ENCODE measurements at regions not wholly inside any gene's neighbourhood (a gene's known extent, or its start where the extent isn't known, plus 50 kb on each side); places are given as distances from the start of the nearest gene placed in this dataset.

DNA sequence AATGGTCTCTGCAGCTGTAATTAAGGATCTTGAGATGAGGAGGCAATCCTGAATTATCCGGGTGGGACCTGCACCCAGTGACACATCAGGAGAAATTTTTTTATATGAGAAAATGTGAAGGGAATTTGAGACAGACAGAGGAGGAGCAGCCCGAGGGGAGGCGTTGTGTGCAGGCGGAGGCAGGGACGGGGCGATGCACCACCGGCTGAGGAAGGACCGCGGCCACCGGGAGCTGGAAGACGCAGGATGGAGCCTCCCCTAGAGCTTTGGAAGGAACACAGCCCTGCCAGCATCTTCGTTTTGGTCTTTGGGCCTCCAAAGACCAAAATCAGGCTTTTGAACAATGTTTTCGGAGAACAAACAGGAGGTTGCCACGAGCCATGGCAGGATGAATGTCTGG is 85.0 kb upstream of the ADRA2C start:
- Mint-ChIP-seq H3K27me3 (peaks cover 3% of the 10 kb centered on the region), H3K4me3 (no peak overlapping the region), H3K9me3 (no peaks in the 10 kb centered on the region), H3K27ac (no peak overlapping the region), H3K4me1 (no peaks in the 10 kb centered on the region), H3K36me3 (no peaks in the 10 kb centered on the region)
- no peak for DNase-seq

DNA sequence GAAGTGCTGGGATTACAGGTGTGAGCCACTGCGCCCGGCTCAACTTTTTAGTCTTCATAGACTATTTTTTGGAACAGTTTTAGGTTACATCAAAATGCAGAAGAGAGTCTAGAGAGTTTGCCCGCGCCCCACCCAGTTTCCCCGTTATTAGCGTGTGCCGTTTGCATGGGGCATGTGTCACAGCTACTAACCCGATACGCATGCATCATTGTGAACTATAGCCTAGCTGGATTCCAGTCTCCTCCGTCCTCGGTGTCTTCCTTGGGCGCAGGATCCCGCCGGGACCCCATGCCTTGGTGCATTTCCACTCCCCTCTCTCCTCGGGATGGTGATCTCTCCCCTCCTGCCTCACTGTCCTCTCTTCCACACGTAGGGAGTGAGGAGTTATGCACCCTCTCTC is 85.5 kb upstream of the ADRA2C start:
- no peak for DNase-seq
- no peak overlapping the region for H3K4me3 Mint-ChIP-seq
- peaks cover 4% of the 10 kb centered on the region for H3K27me3 Mint-ChIP-seq
- no peak overlapping the region for H3K27ac Mint-ChIP-seq
- no peaks in the 10 kb centered on the region for H3K4me1 Mint-ChIP-seq
- H3K9me3 Mint-ChIP-seq: no peaks in the 10 kb centered on the region
- H3K36me3 Mint-ChIP-seq: no peaks in the 10 kb centered on the region

DNA sequence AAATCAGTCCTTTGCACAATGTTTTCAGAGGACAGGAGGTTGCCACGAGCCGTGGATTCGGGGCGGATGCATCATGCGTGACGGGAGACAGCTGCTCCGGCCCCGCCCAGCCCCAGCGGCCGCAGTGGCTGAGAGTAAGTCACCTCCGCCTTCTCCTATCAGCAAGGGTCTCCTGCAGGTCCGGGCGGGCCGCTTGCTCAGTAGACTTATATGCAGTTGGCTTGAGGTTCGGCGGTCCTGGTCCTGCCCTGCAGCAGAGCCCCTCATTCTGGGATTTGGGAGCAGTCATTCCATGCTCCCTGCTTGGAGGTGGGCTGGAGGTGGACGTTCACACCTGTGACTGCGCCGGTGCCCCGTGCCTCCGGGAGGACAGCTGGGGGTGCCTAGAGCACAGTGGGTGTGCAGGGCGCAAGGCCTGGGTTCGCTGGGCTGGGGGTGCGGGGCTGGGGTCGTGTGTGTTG is 86.3 kb upstream of the ADRA2C start:
- Mint-ChIP-seq H3K27ac (no peak overlapping the region), H3K9me3 (no peaks in the 10 kb centered on the region), H3K36me3 (no peaks in the 10 kb centered on the region), H3K4me1 (no peaks in the 10 kb centered on the region), H3K4me3 (no peak overlapping the region), H3K27me3 (peaks cover 12% of the 10 kb centered on the region)
- no peak for DNase-seq

DNA sequence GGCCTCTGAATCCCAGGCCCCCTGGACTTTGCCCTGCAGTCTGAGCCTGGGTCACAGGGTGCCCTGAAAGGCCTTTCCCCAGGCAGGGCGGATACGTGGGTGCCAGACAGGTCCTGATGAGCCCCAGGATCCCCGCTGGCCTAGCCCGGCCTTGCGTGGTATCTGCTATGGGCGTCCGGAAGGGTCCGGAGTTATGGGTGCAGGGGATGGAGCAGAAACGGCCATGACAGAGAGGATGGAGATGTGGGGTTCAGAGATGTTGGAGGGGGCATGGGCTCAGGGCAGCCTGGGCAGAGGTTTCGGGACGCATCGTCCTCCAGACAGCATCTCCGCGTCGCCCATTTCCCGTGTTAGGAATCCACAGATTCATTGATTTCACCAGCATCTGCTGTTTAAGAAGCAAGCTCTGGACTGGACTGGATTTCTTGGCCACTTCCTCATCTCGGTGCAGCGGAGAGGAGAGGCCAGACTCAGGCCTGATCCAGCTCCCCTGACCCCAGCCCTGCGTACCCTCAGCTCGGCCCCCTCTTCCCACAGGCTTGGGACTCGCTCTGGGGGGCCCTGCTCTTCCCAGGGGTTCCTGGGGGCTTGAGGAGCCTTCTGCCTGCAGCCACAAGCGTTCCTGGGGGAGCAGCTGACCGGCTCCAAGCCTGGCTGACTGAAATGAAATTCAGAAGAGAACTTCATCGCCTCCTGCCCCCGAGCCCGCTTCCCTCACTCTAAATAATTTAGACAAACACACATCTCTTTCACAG is 86.9 kb upstream of the ADRA2C start:
- Mint-ChIP-seq H3K4me3 (no peak overlapping the region), H3K27me3 (peaks cover 12% of the 10 kb centered on the region), H3K4me1 (no peaks in the 10 kb centered on the region), H3K36me3 (no peaks in the 10 kb centered on the region), H3K27ac (no peak overlapping the region), H3K9me3 (no peaks in the 10 kb centered on the region)
- DNase-seq: no peak

DNA sequence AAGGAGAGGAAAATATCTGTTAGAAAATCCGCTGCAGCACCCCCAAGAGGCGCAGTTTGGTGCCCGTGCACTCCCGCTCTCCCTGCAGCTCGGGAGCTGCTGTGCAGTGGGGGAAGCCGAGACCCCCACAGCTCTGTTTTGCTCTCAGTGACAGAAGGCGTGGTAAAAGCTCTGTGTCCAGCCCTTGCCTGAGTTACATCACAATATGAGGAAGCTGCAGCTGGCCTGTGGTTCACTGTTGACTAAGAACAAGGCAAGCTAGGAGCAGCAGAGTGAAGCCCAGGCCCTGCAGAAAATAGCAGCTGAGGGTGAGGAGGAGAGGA is 88.5 kb upstream of the ADRA2C start:
- no peaks in the 10 kb centered on the region for H3K4me1 Mint-ChIP-seq
- no peak overlapping the region for H3K27ac Mint-ChIP-seq
- DNase-seq: no peak
- H3K9me3 Mint-ChIP-seq: peaks cover 3% of the 10 kb centered on the region
- no peaks in the 10 kb centered on the region for H3K36me3 Mint-ChIP-seq
- H3K27me3 Mint-ChIP-seq: peaks cover 12% of the 10 kb centered on the region
- H3K4me3 Mint-ChIP-seq: no peak overlapping the region

DNA sequence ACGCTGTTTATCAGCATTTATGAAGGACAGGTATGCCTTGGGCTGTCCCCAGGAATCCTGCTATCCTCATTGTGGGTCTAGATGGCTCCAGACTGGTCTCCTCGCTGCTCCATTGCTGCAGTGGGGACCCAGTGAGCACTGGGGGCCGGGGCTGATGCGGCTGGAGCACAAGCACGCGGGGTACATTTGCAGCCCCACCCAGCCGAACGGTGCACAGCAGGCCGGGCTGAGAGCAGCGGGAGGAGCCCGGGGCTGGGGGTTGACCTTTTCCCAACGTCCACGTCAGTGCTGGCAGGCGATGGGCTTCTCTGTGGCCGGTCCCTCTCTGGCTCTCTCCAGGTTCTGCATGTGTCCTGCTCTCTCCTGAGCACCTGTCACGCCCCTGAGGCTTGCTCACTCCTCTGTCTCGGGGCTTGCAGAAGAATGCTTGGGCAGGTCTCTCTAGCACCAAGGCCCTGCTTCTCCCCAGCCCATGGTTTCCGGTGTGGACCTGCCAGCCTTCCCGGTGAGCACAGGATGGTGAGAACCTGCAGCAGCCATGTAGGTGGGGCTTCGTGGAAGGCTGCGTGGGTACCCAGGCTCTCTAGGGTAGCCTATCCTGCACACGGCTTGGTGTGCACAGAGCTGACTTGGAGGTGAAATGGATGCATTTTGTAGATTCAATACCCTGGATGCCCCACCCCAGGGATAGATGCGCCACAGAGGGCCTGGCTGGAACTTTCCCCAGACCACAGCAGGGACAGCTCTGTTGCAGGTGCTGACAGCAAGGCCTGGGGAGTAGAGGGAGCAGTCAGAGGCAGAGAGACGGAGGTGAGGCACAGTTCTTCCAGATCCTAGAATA is 89.1 kb upstream of the ADRA2C start:
- DNase-seq: no peak
- no peaks in the 10 kb centered on the region for H3K36me3 Mint-ChIP-seq
- H3K9me3 Mint-ChIP-seq: peaks cover 3% of the 10 kb centered on the region
- no peak overlapping the region for H3K27ac Mint-ChIP-seq
- H3K4me3 Mint-ChIP-seq: no peak overlapping the region
- peaks cover 16% of the 10 kb centered on the region for H3K27me3 Mint-ChIP-seq
- no peaks in the 10 kb centered on the region for H3K4me1 Mint-ChIP-seq

DNA sequence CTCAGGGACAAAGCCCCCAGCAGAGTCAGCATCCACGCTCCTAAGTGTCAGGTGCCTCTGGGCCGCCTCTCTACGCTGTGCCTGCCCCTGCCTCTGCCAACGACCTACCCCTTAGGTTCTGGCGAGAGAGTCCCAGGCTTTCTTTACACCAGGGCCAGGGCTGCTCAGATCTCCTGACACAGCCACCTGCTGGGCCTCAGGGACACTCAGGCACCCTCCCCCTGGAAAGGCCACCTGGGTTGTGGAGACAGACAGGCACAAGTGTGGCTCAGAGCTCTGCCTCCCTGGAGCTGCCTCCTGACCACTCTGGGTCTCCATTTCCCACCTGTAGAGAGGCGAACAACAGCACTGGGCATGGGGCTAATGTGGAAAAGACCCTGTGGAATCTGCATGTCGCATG is 90.0 kb upstream of the ADRA2C start:
- Mint-ChIP-seq H3K4me3 (no peak overlapping the region), H3K9me3 (peaks cover 3% of the 10 kb centered on the region), H3K36me3 (no peaks in the 10 kb centered on the region), H3K27me3 (peaks cover 16% of the 10 kb centered on the region), H3K27ac (no peak overlapping the region), H3K4me1 (no peaks in the 10 kb centered on the region)
- DNase-seq: no peak

DNA sequence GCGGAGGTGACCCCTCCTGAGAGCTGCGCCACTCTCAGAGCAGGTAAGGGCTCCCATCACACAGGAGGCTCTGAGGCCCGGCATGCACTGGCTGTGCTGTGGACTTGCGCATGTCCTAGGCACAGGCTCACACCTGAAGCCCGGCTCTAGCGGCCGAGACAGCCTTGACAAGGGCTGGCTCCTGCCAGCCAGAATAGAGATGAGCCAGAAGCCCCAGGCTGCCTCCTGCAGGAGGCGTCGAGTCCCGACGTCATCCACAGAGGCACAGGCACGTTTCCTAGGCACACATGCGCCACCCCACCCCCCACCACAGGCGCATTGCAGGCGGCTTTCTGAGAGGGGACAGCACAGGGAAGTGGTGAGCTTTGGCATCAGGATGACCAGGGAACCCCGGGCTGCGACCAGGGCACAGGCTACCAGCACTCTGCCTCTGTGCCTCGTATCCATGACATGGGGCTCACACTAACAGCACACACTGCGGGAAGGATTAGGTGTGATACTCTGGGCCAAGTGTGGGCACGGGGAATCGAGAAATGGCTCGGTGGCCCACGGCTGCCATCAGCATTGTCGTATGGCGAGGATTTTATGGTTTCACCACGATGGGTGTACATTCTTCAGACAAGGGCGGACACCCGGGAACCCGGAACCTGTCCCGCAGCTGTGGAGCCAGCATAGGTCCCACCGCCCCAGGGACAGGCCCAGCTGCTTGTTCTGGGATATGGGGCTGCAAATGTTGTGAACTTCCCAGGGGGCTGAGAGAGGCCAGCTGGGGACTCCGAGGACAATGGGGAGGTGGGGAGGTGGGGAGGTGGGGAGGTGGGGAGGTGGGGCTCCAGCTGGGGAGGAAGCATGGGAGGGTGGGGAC is 90.7 kb upstream of the ADRA2C start:
- Mint-ChIP-seq H3K4me1 (no peaks in the 10 kb centered on the region), H3K36me3 (no peaks in the 10 kb centered on the region), H3K27me3 (peaks cover 16% of the 10 kb centered on the region), H3K9me3 (peaks cover 3% of the 10 kb centered on the region), H3K27ac (no peak overlapping the region), H3K4me3 (no peak overlapping the region)
- no peak for DNase-seq

DNA sequence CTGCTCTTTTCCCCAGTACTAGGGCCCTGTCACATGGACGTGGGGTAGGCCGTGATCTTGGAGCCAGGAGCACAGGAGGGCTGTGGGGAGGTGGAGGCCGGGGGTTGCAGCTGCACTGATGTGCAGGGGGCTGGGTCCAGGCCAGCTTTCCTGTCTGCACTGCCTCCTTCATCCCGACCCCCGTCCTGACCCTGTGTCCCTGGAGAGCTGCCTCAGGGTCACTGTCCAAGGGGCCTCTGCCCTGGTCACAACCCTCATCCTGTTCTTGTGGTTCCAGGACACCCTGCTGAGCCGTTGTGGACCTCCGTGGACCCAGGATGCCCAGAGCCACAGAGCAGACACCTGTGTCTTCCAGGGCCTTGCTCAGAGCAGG is 91.7 kb upstream of the ADRA2C start:
- Mint-ChIP-seq H3K27me3 (peaks cover 14% of the 10 kb centered on the region), H3K36me3 (no peaks in the 10 kb centered on the region), H3K4me3 (no peak overlapping the region), H3K4me1 (no peaks in the 10 kb centered on the region), H3K27ac (no peak overlapping the region), H3K9me3 (peaks cover 3% of the 10 kb centered on the region)
- DNase-seq: no peak

DNA sequence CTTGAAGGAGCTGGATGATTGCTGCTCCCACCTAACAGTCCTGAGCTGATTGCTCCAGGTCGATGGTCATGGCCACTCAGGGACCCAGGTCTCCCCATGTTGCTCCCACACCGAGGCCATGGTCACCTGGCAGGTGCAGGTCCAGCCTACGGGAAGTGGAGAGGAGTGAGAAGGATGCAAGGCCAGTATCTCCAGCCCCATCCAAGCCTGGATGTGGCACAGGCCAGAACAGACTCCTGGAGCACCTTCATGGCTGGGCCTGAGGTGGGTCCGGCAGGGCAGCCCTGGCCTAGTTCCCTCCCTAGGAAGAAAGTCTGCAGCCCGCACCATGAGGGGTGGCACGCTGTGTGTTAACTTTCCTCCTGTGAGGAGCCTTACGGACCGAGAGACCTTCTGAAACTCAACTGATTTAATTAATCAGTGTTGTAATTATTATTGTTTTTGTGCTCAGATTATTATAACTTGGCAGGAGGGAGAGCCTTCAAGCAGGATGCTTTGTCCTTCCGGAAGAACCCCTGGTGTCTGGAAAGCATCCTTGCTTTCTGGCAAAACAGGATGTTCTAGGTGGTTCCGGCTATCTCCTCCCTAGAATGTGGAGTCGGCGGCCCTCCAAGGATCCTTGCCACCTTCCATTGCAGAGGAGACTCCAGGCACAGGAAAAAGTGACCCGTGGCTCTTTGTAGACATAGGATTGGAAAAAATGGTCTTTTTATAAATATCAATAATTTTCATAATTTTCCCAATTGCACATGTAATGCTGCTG is 92.3 kb upstream of the ADRA2C start:
- Mint-ChIP-seq H3K4me1 (no peaks in the 10 kb centered on the region), H3K36me3 (no peaks in the 10 kb centered on the region), H3K27ac (no peak overlapping the region), H3K9me3 (peaks cover 3% of the 10 kb centered on the region), H3K27me3 (peaks cover 14% of the 10 kb centered on the region), H3K4me3 (no peak overlapping the region)
- DNase-seq: no peak

DNA sequence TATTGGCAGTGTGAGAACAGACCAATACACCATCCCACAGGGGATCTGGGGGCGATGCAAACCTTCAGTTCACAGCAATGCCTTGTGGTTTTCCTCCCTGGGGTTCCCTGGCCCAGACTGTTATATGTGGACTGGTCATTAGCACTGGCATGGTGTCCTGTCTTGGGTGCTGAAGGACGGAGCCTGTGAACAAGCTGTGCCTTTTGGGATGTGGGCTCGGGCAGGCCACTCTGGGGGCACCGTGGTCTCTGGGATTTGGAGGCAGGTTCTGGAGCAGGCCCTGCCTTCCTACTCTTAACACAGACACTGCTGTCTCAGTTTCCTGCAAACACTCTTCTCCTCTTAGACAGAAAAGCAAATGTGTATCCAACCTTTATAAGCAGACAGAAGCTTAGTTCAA is 93.0 kb upstream of the ADRA2C start:
- H3K4me1 Mint-ChIP-seq: no peaks in the 10 kb centered on the region
- no peaks in the 10 kb centered on the region for H3K36me3 Mint-ChIP-seq
- no peak for DNase-seq
- H3K4me3 Mint-ChIP-seq: no peak overlapping the region
- peaks cover 3% of the 10 kb centered on the region for H3K9me3 Mint-ChIP-seq
- H3K27me3 Mint-ChIP-seq: peaks cover 14% of the 10 kb centered on the region
- no peak overlapping the region for H3K27ac Mint-ChIP-seq

DNA sequence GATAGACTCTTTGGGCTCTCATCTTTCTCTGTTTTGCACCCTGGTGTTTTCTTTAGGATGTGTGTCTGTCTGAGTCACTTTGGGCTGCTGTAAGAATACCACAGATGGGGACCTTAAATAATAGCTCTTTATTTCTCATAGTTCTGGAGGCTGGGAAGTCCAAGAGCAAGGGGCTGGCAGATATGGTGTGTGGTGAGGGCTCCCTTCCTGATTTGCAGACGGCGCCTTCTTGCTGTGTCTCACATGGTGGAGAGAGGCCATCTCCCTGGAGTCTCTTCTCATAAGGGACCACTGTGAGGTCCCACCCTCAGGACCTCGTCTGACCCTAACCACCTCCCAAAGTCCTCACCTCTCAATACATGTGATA is 93.7 kb upstream of the ADRA2C start:
- Mint-ChIP-seq H3K9me3 (peaks cover 4% of the 10 kb centered on the region), H3K4me1 (no peaks in the 10 kb centered on the region), H3K4me3 (no peak overlapping the region), H3K27me3 (peaks cover 14% of the 10 kb centered on the region), H3K27ac (no peak overlapping the region), H3K36me3 (no peaks in the 10 kb centered on the region)
- DNase-seq: no peak

DNA sequence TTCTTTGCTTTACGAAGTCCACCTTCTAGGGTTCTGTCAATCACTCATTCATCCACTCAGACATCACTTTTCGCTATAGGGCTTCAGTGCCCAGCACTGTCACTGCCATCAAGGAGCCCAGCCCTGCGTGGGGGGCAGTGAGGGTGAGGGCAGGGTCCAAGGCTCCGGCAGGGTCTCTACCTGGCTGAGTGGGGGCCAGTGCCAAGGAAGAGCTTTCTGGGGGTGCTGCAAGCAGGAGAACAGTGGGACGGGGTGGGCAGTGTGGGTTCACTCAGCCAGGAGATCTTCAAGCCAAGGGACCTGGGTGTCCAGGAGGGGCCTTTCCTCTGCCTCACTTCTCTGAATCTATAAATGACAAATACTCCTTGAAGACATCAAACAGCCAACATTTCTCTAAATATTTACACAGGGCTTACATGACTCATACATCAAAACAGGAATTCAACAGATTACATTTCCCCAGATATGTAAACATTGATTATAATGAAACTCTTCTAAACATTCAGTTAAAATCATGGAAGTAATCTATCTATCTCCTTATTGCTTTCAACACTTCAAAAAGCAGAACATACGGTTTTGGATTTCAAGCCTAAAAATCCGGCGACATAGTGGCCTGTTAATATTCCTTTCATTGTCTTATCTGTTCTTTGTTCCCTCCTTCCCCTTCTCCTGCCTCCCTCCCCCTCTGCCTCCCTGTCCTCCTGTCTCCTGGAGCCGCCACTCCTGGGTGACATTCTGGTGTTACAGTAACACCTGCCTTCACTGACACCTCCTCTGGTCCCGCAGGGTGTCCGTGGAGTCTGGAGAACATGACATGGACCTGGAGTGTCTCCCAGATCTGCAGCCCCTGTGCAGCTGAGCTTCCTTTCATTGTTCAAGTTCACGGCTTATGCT is 94.4 kb upstream of the ADRA2C start:
- Mint-ChIP-seq H3K9me3 (peaks cover 8% of the 10 kb centered on the region), H3K36me3 (no peaks in the 10 kb centered on the region), H3K4me1 (no peaks in the 10 kb centered on the region), H3K4me3 (no peak overlapping the region), H3K27me3 (peaks cover 14% of the 10 kb centered on the region), H3K27ac (no peak overlapping the region)
- no peak for DNase-seq
